HepG2 (cell line): ENCODE measurements at regions not wholly inside any gene's neighbourhood (a gene's known extent, or its start where the extent isn't known, plus 50 kb on each side); places are given as distances from the start of the nearest gene placed in this dataset.

Experiments used
- ATAC-seq: fragments of 200-7000 bp; cut with Tn5 transposase; 3 replicates; pipeline ENCODE4 v1.9.1; 2020; ENCODE audit warnings: mild to moderate bottlenecking, moderate library complexity
- BruUV-seq: library from RNA; stranded (reverse); fragments of 400-500 nt; replicated peaks from 2 replicates; lab custom pipeline; 2021; lab: Mats Ljungman, UMichigan
- CTCF ChIA-PET: fragments of 300-600 bp; formaldehyde crosslinking; extraction: SDS; loops from one replicate; lab custom pipeline; 2021; ENCODE audit warnings: low total read pairs, inconsistent platforms, low intra/inter-chr PET ratio; lab: Yijun Ruan, JAX
- POLR2A ChIA-PET: fragments of 350-600 bp; sonication (Branson Sonifier 250); formaldehyde crosslinking; loops from one replicate; lab custom pipeline; 2020; ENCODE audit warnings: antibody characterized with exemption, inconsistent platforms; lab: Yijun Ruan, JAX
- DNase-seq: peaks from one replicate; pipeline ENCODE4 v3.0.0-alpha.2; 2015; ENCODE audit warnings: low spot score
- FAIRE-seq: peaks from 3 replicates; lab custom pipeline; 2011; peaks lifted over from hg19 to GRCh38; lab: Jason Lieb, UNC
- H2AFZ ChIP-seq: one replicate; pipeline ENCODE4 v1.6.1; 2011; ENCODE audit warnings: low read length, inconsistent platforms
- H3K27ac ChIP-seq: fragments of 300-600 bp; 3 replicates; pipeline ENCODE4 v1.8.0; 2011; ENCODE audit warnings: mixed run types, mild to moderate bottlenecking, mixed read lengths, low read length, inconsistent platforms; ENCODE audit not compliant: insufficient read depth; ENCODE audit errors: extremely low read length
- H3K27me3 ChIP-seq, 2 experiments: fragments of 200-600 bp in 1 of 2; 2 replicates in 1 of 2; 3 replicates in 1 of 2; pipeline versions ENCODE4 v1.6.0 to v1.8.0; 2011; ENCODE audit warnings: low read length in 2 of 2, mild to moderate bottlenecking in 2 of 2, moderate library complexity in 2 of 2, inconsistent platforms in 1 of 2; ENCODE audit not compliant: insufficient read depth in 2 of 2, control insufficient read depth in 1 of 2
- H3K36me3 ChIP-seq, 2 experiments: fragments of 200-600 bp in 1 of 2; replicated peaks in 1 of 2; 2 replicates in 1 of 2; 3 replicates in 1 of 2; pipeline versions ENCODE4 v1.5.1 to v1.8.0; 2011; ENCODE audit warnings: low read length in 2 of 2, inconsistent platforms in 1 of 2; ENCODE audit not compliant: insufficient read depth in 2 of 2, control insufficient read depth in 1 of 2
- H3K4me1 ChIP-seq: 2 replicates; pipeline ENCODE4 v1.5.1; 2012; ENCODE audit warnings: low read length, inconsistent platforms; ENCODE audit not compliant: insufficient read depth
- H3K4me2 ChIP-seq: 2 replicates; pipeline ENCODE4 v1.6.0; 2011; ENCODE audit warnings: low read depth, low read length, inconsistent platforms
- H3K4me3 ChIP-seq, 3 experiments: fragments of 200-600 bp in 1 of 3; sonication (generic), shearing (Covaris generic) in 1 of 3; replicated peaks in 1 of 3; 2 replicates each; pipeline ENCODE4 v1.5.1; 2011 to 2016; ENCODE audit warnings: low read length in 3 of 3, inconsistent platforms in 2 of 3, low read depth in 2 of 3, mild to moderate bottlenecking in 2 of 3, control low read depth in 1 of 3, mixed read lengths in 1 of 3; ENCODE audit not compliant: insufficient read depth in 1 of 3
- H3K79me2 ChIP-seq: one replicate; pipeline ENCODE4 v1.6.1; 2011; ENCODE audit warnings: low read length, inconsistent platforms; ENCODE audit not compliant: insufficient read depth
- H3K9ac ChIP-seq: 2 replicates; pipeline ENCODE4 v1.6.0; 2011; ENCODE audit warnings: mild to moderate bottlenecking, low read depth, low read length, inconsistent platforms; ENCODE audit not compliant: insufficient read depth
- H3K9me3 ChIP-seq: 2 replicates; pipeline ENCODE4 v1.5.1; 2012; ENCODE audit warnings: mild to moderate bottlenecking, low read length
- H4K20me1 ChIP-seq: 2 replicates; pipeline ENCODE4 v1.6.0; 2011; ENCODE audit warnings: inconsistent platforms, mild to moderate bottlenecking, low read length, moderate library complexity; ENCODE audit not compliant: insufficient read depth
- HHEX ChIP-seq: IDR thresholded peaks from 2 replicates; pipeline ENCODE4 v1.6.1; 2016; ENCODE audit warnings: control low read depth
- MEIS2 ChIP-seq: sonication (generic); formaldehyde crosslinking; IDR thresholded peaks from 2 replicates; pipeline ENCODE4 v1.9.0; 2021; ENCODE audit warnings: mild to moderate bottlenecking, missing genetic modification reagents
- MZF1 ChIP-seq: sonication (generic); formaldehyde crosslinking; IDR thresholded peaks from 2 replicates; pipeline ENCODE4 v1.8.1; 2023; ENCODE audit warnings: mild to moderate bottlenecking, missing genetic modification reagents, borderline replicate concordance
- NONO ChIP-seq, 2 experiments: fragments of 450-650 bp in 1 of 2; sonication (generic) in 1 of 2; formaldehyde crosslinking in 1 of 2; IDR thresholded peaks in 1 of 2; conservative IDR thresholded peaks in 1 of 2; 2 replicates each; pipeline versions ENCODE4 v1.6.1 to v1.8.0; 2017 to 2022; ENCODE audit warnings: mild to moderate bottlenecking in 1 of 2, missing genetic modification reagents in 1 of 2, moderate library complexity in 1 of 2
- NR2F2 ChIP-seq: IDR thresholded peaks from 2 replicates; pipeline ENCODE4 v1.6.1; 2012; ENCODE audit warnings: low read depth, inconsistent platforms, borderline replicate concordance
- RELA ChIP-seq: sonication (generic); formaldehyde crosslinking; IDR thresholded peaks from 2 replicates; pipeline ENCODE4 v1.4.0; 2020; ENCODE audit warnings: missing genetic modification reagents
- RFXANK ChIP-seq: IDR thresholded peaks from 2 replicates; pipeline ENCODE4 v1.6.1; 2016
- SAP130 ChIP-seq: IDR thresholded peaks from 2 replicates; pipeline ENCODE4 v1.6.1; 2016; ENCODE audit warnings: low read depth
- SRF ChIP-seq: IDR thresholded peaks from 2 replicates; pipeline ENCODE4 v1.6.1; 2011; ENCODE audit warnings: mild to moderate bottlenecking, low read depth, low read length, moderate library complexity
- U2AF1 ChIP-seq: fragments of 200-400 bp; formaldehyde crosslinking; optimal IDR thresholded peaks from 2 replicates; pipeline ENCODE3; 2017; ENCODE audit warnings: mild to moderate bottlenecking, low read depth, low read length
- ZNF18 ChIP-seq: sonication (generic); formaldehyde crosslinking; IDR thresholded peaks from 2 replicates; pipeline ENCODE4 v1.8.0; 2022; ENCODE audit warnings: mild to moderate bottlenecking, missing genetic modification reagents; ENCODE audit not compliant: insufficient replicate concordance
- ZNF432 ChIP-seq: sonication (generic); formaldehyde crosslinking; IDR thresholded peaks from 2 replicates; pipeline ENCODE4 v1.5.0; 2020; ENCODE audit warnings: missing genetic modification reagents, mild to moderate bottlenecking, borderline replicate concordance
- ZNF468 ChIP-seq: sonication (generic); formaldehyde crosslinking; IDR thresholded peaks from 2 replicates; pipeline ENCODE4 v1.8.0; 2022; ENCODE audit warnings: mild to moderate bottlenecking, moderate library complexity, missing genetic modification reagents
- ZNF513 ChIP-seq: sonication (generic); formaldehyde crosslinking; conservative IDR thresholded peaks from 2 replicates; pipeline ENCODE4 v1.5.0; 2020; ENCODE audit warnings: missing genetic modification reagents
- ZNF629 ChIP-seq: sonication (generic); formaldehyde crosslinking; conservative IDR thresholded peaks from 2 replicates; pipeline ENCODE4 v1.5.0; 2020; ENCODE audit warnings: missing genetic modification reagents
- WGBS: methylation state at CpG from one replicate; pipeline ENCODE4 v1.1.6; 2017; ENCODE audit warnings: low lambda C conversion rate; 5-methylcytosine and 5-hydroxymethylcytosine counted together
- in situ Hi-C: cut with HindIII; loops from 2 replicates; pipeline ENCODE4 v1.10.0; 2017; ENCODE audit warnings: low pct_unique_long_range_greater_than_20kb; ENCODE audit not compliant: extremely low pct_ligation_motif_present
- intact Hi-C: fragments of 100-400 bp; cut with micrococcal nuclease; formaldehyde crosslinking; loops from one replicate; pipeline ENCODE4 v1.10.0; 2022; ENCODE audit not compliant: unreplicated experiment
- TF ChIP-seq, protein P1 (sequence below): IDR thresholded peaks from 2 replicates; pipeline ENCODE4 v1.6.1; 2016; ENCODE audit warnings: missing biosample characterization, missing genetic modification reagents, low read depth

GRCh38 chr9:91103931-91104330, 257.8 kb downstream of the AUH start:
- no peak overlapping the region for H3K4me3 ChIP-seq
- no peaks in the 10 kb centered on the region for H3K27me3 ChIP-seq
- peaks cover 30% of the 10 kb centered on the region for H3K4me1 ChIP-seq
- CTCF ChIA-PET, result no interaction called here
- H3K9ac ChIP-seq, result no peak overlapping the region
- DNase-seq, result no peak
- no peak for FAIRE-seq
- TF ChIP-seq MEIS2 (no peak), SAP130 (CRISPR knock-in tag) (no peak), ZNF18 (no peak), NR2F2 (no peak)
- H3K9me3 ChIP-seq, result no peaks in the 10 kb centered on the region
- no peak for ATAC-seq
- no peaks in the 10 kb centered on the region for H4K20me1 ChIP-seq
- H3K27ac ChIP-seq, result no peak overlapping the region
- POLR2A ChIA-PET, result no interaction called here
- no peaks in the 10 kb centered on the region for H3K79me2 ChIP-seq
- BruUV-seq, result no TSS peak
- in situ Hi-C loops (no loop called here), intact Hi-C loops (no loop called here)
- H3K36me3 ChIP-seq, result no peaks in the 10 kb centered on the region
- no peak overlapping the region for H3K4me2 ChIP-seq
- 96% methylated on average over 1 of the region's 1 CpG for WGBS
- H2AFZ ChIP-seq, result no peak overlapping the region

GRCh38 chr9:91106415-91107081, 255.2 kb downstream of the AUH start:
- Histone ChIP-seq H4K20me1 (no peaks in the 10 kb centered on the region), H3K36me3 (no peaks in the 10 kb centered on the region), H3K27me3 (no peaks in the 10 kb centered on the region), H3K9ac (no peak overlapping the region), H2AFZ (no peak overlapping the region), H3K4me1 (peaks cover 9% of the 10 kb centered on the region), H3K79me2 (no peaks in the 10 kb centered on the region), H3K9me3 (peaks cover 11% of the 10 kb centered on the region), H3K27ac (no peak overlapping the region), H3K4me3 (no peak overlapping the region), H3K4me2 (no peak overlapping the region)
- ATAC-seq, result no peak
- ChIA-PET POLR2A (no interaction called here), CTCF (no interaction called here)
- intact Hi-C loops (no loop called here), in situ Hi-C loops (no loop called here)
- WGBS, result 95% methylated on average over 9 of the region's 9 CpGs
- FAIRE-seq, result no peak
- no TSS peak for BruUV-seq
- DNase-seq, result no peak
- TF ChIP-seq RELA (CRISPR knock-in tag) (no peak), ZNF468 (CRISPR knock-in tag) (no peak), U2AF1 (no peak), NONO (IDR thresholded peaks at IDR 0.05) (no peak), NONO (CRISPR knock-in tag; conservative IDR thresholded peaks at IDR 0.05) (no peak), ZNF513 (CRISPR knock-in tag) (no peak), SRF (no peak), ZNF432 (CRISPR knock-in tag) (no peak), RFXANK (no peak), HHEX (CRISPR knock-in tag) (no peak), MZF1 (CRISPR knock-in tag) (no peak), ZNF629 (no peak)
- TF ChIP-seq, protein P1, sequence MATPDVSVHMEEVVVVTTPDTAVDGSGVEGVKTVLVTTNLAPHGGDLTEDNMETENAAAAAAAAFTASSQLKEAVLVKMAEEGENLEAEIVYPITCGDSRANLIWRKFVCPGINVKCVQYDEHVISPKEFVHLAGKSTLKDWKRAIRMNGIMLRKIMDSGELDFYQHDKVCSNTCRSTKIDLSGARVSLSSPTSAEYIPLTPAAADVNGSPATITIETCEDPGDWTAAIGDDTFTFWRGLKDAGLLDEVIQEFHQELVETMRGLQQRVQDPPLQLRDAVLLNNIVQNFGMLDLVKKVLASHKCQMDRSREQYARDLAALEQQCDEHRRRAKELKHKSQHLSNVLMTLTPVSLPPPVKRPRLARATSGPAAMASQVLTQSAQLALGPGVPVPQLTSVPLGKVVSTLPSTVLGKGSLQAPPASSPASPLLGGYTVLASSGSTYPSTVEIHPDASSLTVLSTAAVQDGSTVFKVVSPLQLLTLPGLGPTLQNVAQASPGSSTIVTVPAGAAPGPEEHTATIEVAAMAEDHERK (CRISPR knock-in tag), result no peak
